GM12874 (cell line): ENCODE measurements at regions not wholly inside any gene's neighbourhood (a gene's known extent, or its start where the extent isn't known, plus 50 kb on each side); places are given as distances from the start of the nearest gene placed in this dataset.

ENCODE experiments used
- CTCF ChIP-seq: IDR thresholded peaks from 2 replicates; pipeline ENCODE4 v1.5.1; 2011; ENCODE audit warnings: low read depth, mild to moderate bottlenecking, control low read depth, low read length, moderate library complexity; ENCODE audit not compliant: insufficient read depth

- TF ChIP-seq CTCF: no peak
Measured at GRCh38 chr9:107983181-107983603, 493.6 kb upstream of the KLF4 start.

- TF ChIP-seq CTCF: no peak
Measured at GRCh38 chr9:107982745-107983144, 493.2 kb upstream of the KLF4 start.

GRCh38 chr9:107982001-107982400 lies 492.4 kb upstream of the KLF4 start:
- TF ChIP-seq CTCF: no peak

GRCh38 chr9:107980984-107981383 lies 491.4 kb upstream of the KLF4 start:
- no peak for TF ChIP-seq CTCF

- TF ChIP-seq CTCF: no peak
Measured at GRCh38 chr9:107976767-107977166, 487.2 kb upstream of the KLF4 start.

- no peak for TF ChIP-seq CTCF
Measured at GRCh38 chr9:107975426-107976010, 485.9 kb upstream of the KLF4 start.

- no peak for TF ChIP-seq CTCF
Measured at GRCh38 chr9:107973451-107973850, 483.9 kb upstream of the KLF4 start.

GRCh38 chr9:107972346-107972745 lies 482.8 kb upstream of the KLF4 start:
- TF ChIP-seq CTCF: no peak
